ENCODE measurements at regions not wholly inside any gene's neighbourhood (a gene's known extent, or its start where the extent isn't known, plus 50 kb on each side); places are given as distances from the start of the nearest gene placed in this dataset.
"Not testable (repeated sequence)": the region's sequence is repeated elsewhere in the genome, so short reads cannot be mapped to it uniquely, and the experiment has no call there.

DNA sequence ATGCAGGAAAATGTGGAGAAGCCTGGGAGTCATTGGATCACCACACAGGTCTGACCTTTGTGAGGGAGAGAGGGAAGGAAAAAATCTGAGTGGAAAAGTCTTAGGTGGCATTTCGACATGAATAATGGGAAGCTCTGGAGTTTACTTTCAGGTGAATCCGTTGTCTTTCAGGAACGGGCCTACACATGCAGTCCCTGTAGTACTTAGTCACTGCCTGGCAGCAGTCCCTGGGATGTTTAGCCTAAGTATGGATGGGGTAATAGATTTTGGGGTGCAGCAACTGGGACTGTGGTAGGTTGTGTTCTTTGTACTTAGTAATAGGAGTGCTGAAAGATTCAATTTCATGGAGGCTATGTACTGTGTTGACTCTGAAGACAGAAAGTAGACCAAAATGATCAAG is 227.5 kb upstream of the EPHA3 start:
- Mint-ChIP-seq H3K27me3 (no peaks in the 10 kb centered on the region), H3K27ac (no peak overlapping the region), H3K4me3 (no peak overlapping the region), H3K4me1 (no peaks in the 10 kb centered on the region), H3K36me3 (no peaks in the 10 kb centered on the region), H3K9me3 (peaks cover 6 to 24% (median 11%) of the 10 kb centered on the region in 7 donors)
- H3K4me1 ChIP-seq (ENCODE audit: control insufficient read depth, insufficient read depth, low read length, poor library complexity, severe bottlenecking) = no peaks in the 10 kb centered on the region
- no peak overlapping the region for H3K27ac ChIP-seq (ENCODE audit: insufficient read depth, low read length, poor library complexity, severe bottlenecking)
- no peak for DNase-seq
- no peaks in the 10 kb centered on the region for H3K27me3 ChIP-seq (ENCODE audit: control insufficient read depth, insufficient read depth, low read length)
- H3K9me3 ChIP-seq (ENCODE audit: control insufficient read depth in 2 of 2, low read length in 2 of 2) = no peaks in the 10 kb centered on the region
- no peak for ATAC-seq (ENCODE audit: low read depth in 2 of 2)
- no peak overlapping the region for H3K4me3 ChIP-seq (ENCODE audit: low read depth, low read length)
- H3K36me3 ChIP-seq (ENCODE audit: control insufficient read depth, insufficient read depth, low read length) = no peaks in the 10 kb centered on the region

DNA sequence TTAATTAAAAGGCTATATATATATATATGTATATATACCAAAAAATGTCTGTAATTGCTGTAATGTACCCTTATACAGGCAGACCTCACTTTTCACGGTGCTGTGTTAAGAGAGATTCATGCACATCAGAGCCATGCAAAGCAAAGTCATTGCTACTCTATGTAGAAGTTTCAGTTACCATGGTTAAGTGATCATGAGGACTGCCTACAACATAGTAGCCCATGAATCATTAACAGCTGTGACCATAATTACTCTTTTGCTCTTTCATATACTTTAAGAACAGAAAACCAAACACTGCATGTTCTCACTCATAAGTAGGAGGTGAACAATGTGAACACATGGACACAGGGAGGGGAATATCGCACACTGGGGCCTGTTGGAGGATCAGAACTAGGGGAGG is 225.3 kb upstream of the EPHA3 start:
- DNase-seq (no peak), ATAC-seq (ENCODE audit: low read depth in 2 of 2) (no peak)
- Mint-ChIP-seq H3K27ac (no peak overlapping the region), H3K36me3 (no peaks in the 10 kb centered on the region), H3K4me3 (no peak overlapping the region), H3K4me1 (no peaks in the 10 kb centered on the region), H3K27me3 (no peaks in the 10 kb centered on the region), H3K9me3 (peaks cover 6 to 28% (median 11%) of the 10 kb centered on the region in 7 donors)
- no peaks in the 10 kb centered on the region for H3K27me3 ChIP-seq (ENCODE audit: control insufficient read depth, insufficient read depth, low read length)
- no peak overlapping the region for H3K4me3 ChIP-seq (ENCODE audit: low read depth, low read length)
- H3K27ac ChIP-seq (ENCODE audit: insufficient read depth, low read length, poor library complexity, severe bottlenecking) = no peak overlapping the region
- H3K4me1 ChIP-seq (ENCODE audit: control insufficient read depth, insufficient read depth, low read length, poor library complexity, severe bottlenecking) = no peaks in the 10 kb centered on the region
- H3K9me3 ChIP-seq (ENCODE audit: control insufficient read depth in 2 of 2, low read length in 2 of 2) = peaks cover 0 to 2% of the 10 kb centered on the region in 2 experiments
- H3K36me3 ChIP-seq (ENCODE audit: control insufficient read depth, insufficient read depth, low read length) = no peaks in the 10 kb centered on the region

- not testable (repeated sequence) for H3K36me3 ChIP-seq (ENCODE audit: control insufficient read depth, insufficient read depth, low read length); ATAC-seq (ENCODE audit: low read depth in 2 of 2); H3K27ac Mint-ChIP-seq; H3K4me3 ChIP-seq (ENCODE audit: low read depth, low read length); H3K27me3 Mint-ChIP-seq; H3K4me1 ChIP-seq (ENCODE audit: control insufficient read depth, insufficient read depth, low read length, poor library complexity, severe bottlenecking); DNase-seq; H3K27me3 ChIP-seq (ENCODE audit: control insufficient read depth, insufficient read depth, low read length); H3K27ac ChIP-seq (ENCODE audit: insufficient read depth, low read length, poor library complexity, severe bottlenecking); H3K9me3 ChIP-seq (ENCODE audit: control insufficient read depth in 2 of 2, low read length in 2 of 2); H3K4me3 Mint-ChIP-seq; H3K4me1 Mint-ChIP-seq; H3K36me3 Mint-ChIP-seq
- peaks cover 6 to 24% (median 12%) of the 10 kb centered on the region in 7 donors for H3K9me3 Mint-ChIP-seq
Measured at GRCh38 chr3:88886624-88887023, 220.8 kb upstream of the EPHA3 start.

DNA sequence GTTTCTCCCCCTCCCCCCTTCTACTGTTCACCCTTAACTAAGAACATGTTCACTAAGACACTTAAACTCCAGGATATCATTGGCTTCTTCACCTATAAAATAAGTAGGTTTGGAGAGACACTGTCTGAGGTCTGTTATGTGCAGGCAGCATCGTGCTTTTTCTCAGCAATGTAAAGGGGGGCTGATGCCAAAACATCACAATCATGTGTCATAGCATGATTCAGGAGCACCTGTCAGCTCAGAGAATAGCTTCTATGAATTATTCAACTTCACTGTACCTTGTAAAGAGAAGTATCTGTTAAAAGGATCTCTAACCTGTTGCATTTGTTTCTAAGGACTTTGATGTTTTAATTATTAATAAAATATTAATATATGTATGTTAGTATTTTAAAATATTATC is 211.4 kb upstream of the EPHA3 start:
- no peaks in the 10 kb centered on the region for H3K9me3 ChIP-seq (ENCODE audit: control insufficient read depth in 2 of 2, low read length in 2 of 2)
- Mint-ChIP-seq H3K36me3 (no peaks in the 10 kb centered on the region), H3K9me3 (peaks cover 3 to 7% (median 3%) of the 10 kb centered on the region in 7 donors), H3K4me1 (no peaks in the 10 kb centered on the region), H3K27ac (no peak overlapping the region), H3K4me3 (no peak overlapping the region), H3K27me3 (no peaks in the 10 kb centered on the region)
- H3K4me3 ChIP-seq (ENCODE audit: low read depth, low read length) = no peak overlapping the region
- DNase-seq (no peak), ATAC-seq (ENCODE audit: low read depth in 2 of 2) (no peak)
- H3K27me3 ChIP-seq (ENCODE audit: control insufficient read depth, insufficient read depth, low read length) = no peaks in the 10 kb centered on the region
- H3K36me3 ChIP-seq (ENCODE audit: control insufficient read depth, insufficient read depth, low read length) = no peaks in the 10 kb centered on the region
- no peaks in the 10 kb centered on the region for H3K4me1 ChIP-seq (ENCODE audit: control insufficient read depth, insufficient read depth, low read length, poor library complexity, severe bottlenecking)
- H3K27ac ChIP-seq (ENCODE audit: insufficient read depth, low read length, poor library complexity, severe bottlenecking) = no peak overlapping the region

DNA sequence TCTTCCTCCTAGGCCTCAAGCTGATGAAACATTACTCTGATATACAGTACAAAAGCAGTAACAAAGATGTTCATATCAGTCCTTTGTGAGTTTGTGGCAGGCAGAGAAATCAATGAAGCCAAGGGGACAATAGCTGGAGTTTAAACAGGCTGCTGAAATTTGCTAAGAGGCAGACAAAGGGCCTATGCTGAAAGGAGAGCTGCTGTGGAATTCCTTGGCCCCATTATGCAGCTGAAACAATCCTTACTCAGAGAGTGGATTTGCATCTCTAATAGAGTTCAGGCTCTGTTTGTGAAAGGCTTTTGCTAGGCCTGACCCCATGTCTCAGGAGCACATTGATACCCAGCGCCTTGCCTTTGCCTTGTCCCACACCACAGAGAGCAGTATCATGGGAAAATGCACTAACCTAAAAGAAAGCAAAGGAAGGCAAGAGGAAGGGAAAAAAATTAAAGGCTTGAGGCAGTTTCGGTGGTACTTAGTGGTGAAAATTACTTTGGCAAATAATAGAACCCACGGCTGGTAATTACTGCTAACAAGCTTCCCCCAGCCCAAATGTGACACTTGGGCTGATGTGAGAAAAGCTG is 195.0 kb upstream of the EPHA3 start:
- Histone ChIP-seq H3K27me3 (ENCODE audit: control insufficient read depth, insufficient read depth, low read length) (no peaks in the 10 kb centered on the region), H3K9me3 (ENCODE audit: control insufficient read depth in 2 of 2, low read length in 2 of 2) (no peaks in the 10 kb centered on the region), H3K27ac (ENCODE audit: insufficient read depth, low read length, poor library complexity, severe bottlenecking) (no peak overlapping the region), H3K4me3 (ENCODE audit: low read depth, low read length) (no peak overlapping the region), H3K36me3 (ENCODE audit: control insufficient read depth, insufficient read depth, low read length) (no peaks in the 10 kb centered on the region), H3K4me1 (ENCODE audit: control insufficient read depth, insufficient read depth, low read length, poor library complexity, severe bottlenecking) (no peaks in the 10 kb centered on the region)
- H3K4me3 Mint-ChIP-seq = no peak overlapping the region
- H3K36me3 Mint-ChIP-seq = no peaks in the 10 kb centered on the region
- DNase-seq (no peak), ATAC-seq (ENCODE audit: low read depth in 2 of 2) (no peak)
- no peaks in the 10 kb centered on the region for H3K27me3 Mint-ChIP-seq
- peaks cover 1 to 10% (median 7%) of the 10 kb centered on the region in 7 donors for H3K9me3 Mint-ChIP-seq
- no peaks in the 10 kb centered on the region for H3K4me1 Mint-ChIP-seq
- H3K27ac Mint-ChIP-seq = no peak overlapping the region

DNA sequence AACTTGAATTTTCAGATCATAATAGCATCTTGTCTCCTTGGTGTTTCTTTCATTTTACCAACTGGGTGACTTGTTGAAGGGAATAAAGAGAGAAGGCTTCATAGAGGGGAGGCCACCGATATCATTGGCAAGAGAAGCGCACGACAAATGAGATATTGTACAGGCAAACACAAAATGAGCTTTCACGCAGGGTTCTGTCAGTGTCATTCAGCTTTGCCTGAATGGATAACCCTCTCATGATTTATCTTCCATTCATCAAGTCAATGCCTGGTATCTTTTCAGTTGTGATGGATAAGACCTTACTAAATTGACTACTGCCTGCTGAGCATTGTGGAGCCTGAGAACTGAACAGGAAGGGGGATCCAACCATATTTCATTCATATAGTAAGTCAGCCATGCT is 188.6 kb upstream of the EPHA3 start:
- Mint-ChIP-seq H3K4me1 (no peaks in the 10 kb centered on the region), H3K9me3 (peaks cover 0 to 16% (median 7%) of the 10 kb centered on the region in 7 donors), H3K27ac (peak overlapping the region in 1 of 3 donors; percentile 58), H3K27me3 (no peaks in the 10 kb centered on the region), H3K4me3 (no peak overlapping the region), H3K36me3 (no peaks in the 10 kb centered on the region)
- Histone ChIP-seq H3K27ac (ENCODE audit: insufficient read depth, low read length, poor library complexity, severe bottlenecking) (no peak overlapping the region), H3K27me3 (ENCODE audit: control insufficient read depth, insufficient read depth, low read length) (no peaks in the 10 kb centered on the region), H3K36me3 (ENCODE audit: control insufficient read depth, insufficient read depth, low read length) (no peaks in the 10 kb centered on the region), H3K4me1 (ENCODE audit: control insufficient read depth, insufficient read depth, low read length, poor library complexity, severe bottlenecking) (no peaks in the 10 kb centered on the region), H3K4me3 (ENCODE audit: low read depth, low read length) (no peak overlapping the region), H3K9me3 (ENCODE audit: control insufficient read depth in 2 of 2, low read length in 2 of 2) (peaks cover 0 to 7% of the 10 kb centered on the region in 2 experiments)
- DNase-seq (no peak), ATAC-seq (ENCODE audit: low read depth in 2 of 2) (no peak)

GRCh38 chr3:88921986-88922385 is 185.4 kb upstream of the EPHA3 start:
- Histone ChIP-seq H3K4me3 (ENCODE audit: low read depth, low read length) (no peak overlapping the region), H3K9me3 (ENCODE audit: control insufficient read depth in 2 of 2, low read length in 2 of 2) (peaks cover 0 to 7% of the 10 kb centered on the region in 2 experiments), H3K27me3 (ENCODE audit: control insufficient read depth, insufficient read depth, low read length) (no peaks in the 10 kb centered on the region), H3K36me3 (ENCODE audit: control insufficient read depth, insufficient read depth, low read length) (no peaks in the 10 kb centered on the region), H3K27ac (ENCODE audit: insufficient read depth, low read length, poor library complexity, severe bottlenecking) (no peak overlapping the region), H3K4me1 (ENCODE audit: control insufficient read depth, insufficient read depth, low read length, poor library complexity, severe bottlenecking) (no peaks in the 10 kb centered on the region)
- ATAC-seq (ENCODE audit: low read depth in 2 of 2) (no peak), DNase-seq (no peak)
- no peaks in the 10 kb centered on the region for H3K4me1 Mint-ChIP-seq
- no peaks in the 10 kb centered on the region for H3K27me3 Mint-ChIP-seq
- H3K36me3 Mint-ChIP-seq = no peaks in the 10 kb centered on the region
- no peak overlapping the region for H3K4me3 Mint-ChIP-seq
- H3K27ac Mint-ChIP-seq = no peak overlapping the region
- H3K9me3 Mint-ChIP-seq = peaks cover 0 to 16% (median 4%) of the 10 kb centered on the region in 7 donors

DNA sequence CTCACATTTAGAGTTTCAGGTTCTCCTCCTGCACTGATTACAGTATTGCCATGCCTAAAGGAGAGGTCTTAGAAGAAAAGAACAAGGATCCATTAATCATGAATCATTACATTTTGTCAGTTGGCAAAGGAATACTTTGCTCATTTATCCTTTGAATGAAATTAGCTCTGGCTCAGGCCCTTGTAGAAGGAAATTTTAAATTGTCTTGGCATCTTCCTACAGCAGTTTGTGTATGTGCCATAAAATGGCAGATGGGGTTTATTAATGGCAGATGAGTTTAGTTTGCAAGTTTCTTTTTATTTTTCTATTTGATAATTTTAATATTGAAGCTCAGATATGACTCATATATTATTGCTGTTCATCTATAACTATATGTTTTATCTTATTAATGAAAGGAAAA is 181.2 kb upstream of the EPHA3 start:
- Mint-ChIP-seq H3K27ac (no peak overlapping the region), H3K36me3 (no peaks in the 10 kb centered on the region), H3K4me3 (no peak overlapping the region), H3K4me1 (no peaks in the 10 kb centered on the region), H3K9me3 (peaks cover 0 to 26% (median 4%) of the 10 kb centered on the region in 7 donors), H3K27me3 (no peaks in the 10 kb centered on the region)
- DNase-seq (no peak), ATAC-seq (ENCODE audit: low read depth in 2 of 2) (no peak)
- Histone ChIP-seq H3K36me3 (ENCODE audit: control insufficient read depth, insufficient read depth, low read length) (no peaks in the 10 kb centered on the region), H3K4me1 (ENCODE audit: control insufficient read depth, insufficient read depth, low read length, poor library complexity, severe bottlenecking) (no peaks in the 10 kb centered on the region), H3K27ac (ENCODE audit: insufficient read depth, low read length, poor library complexity, severe bottlenecking) (no peak overlapping the region), H3K27me3 (ENCODE audit: control insufficient read depth, insufficient read depth, low read length) (no peaks in the 10 kb centered on the region), H3K9me3 (ENCODE audit: control insufficient read depth in 2 of 2, low read length in 2 of 2) (peaks cover 0 to 10% of the 10 kb centered on the region in 2 experiments), H3K4me3 (ENCODE audit: low read depth, low read length) (no peak overlapping the region)
